ENCODE measurements at regions not wholly inside any gene's neighbourhood (a gene's known extent, or its start where the extent isn't known, plus 50 kb on each side); places are given as distances from the start of the nearest gene placed in this dataset.
A peak's percentile ranks its signal among the peaks of the same experiment; 100 is the strongest.

DNA sequence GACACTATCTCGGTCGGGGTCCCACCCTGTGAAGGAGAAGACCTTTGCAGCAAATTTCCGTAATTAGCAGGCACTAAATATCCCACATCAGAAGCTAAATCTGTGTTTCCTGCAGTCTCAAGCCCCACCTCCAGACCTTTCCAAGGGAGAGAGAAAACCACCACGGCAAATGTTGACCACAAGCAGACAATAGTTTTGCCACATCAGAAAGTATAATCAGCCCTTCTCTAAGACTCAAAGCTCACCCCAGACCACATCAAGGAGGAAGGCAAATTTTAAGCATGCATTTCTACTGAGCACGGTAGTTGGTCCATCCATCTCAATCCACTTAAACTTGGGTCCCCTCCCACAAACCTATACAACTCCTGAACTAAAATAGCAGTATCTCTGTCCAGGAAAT is 398.5 kb downstream of the GPM6A start:
- DNase-seq (no peak), ATAC-seq (no peak)
- H3K36me3 Mint-ChIP-seq = peaks cover 0 to 8% (median 0%) of the 10 kb centered on the region in 3 donors
- no peak overlapping the region for H3K27ac Mint-ChIP-seq
- POLR2A ChIA-PET = no interaction called here
- no peaks in the 10 kb centered on the region for H3K4me1 Mint-ChIP-seq
- no peak overlapping the region for H3K4me3 Mint-ChIP-seq
- peaks cover 0 to 6% (median 0%) of the 10 kb centered on the region in 5 donors for H3K27me3 Mint-ChIP-seq
- peaks cover 7 to 29% (median 23%) of the 10 kb centered on the region in 9 donors for H3K9me3 Mint-ChIP-seq

DNA sequence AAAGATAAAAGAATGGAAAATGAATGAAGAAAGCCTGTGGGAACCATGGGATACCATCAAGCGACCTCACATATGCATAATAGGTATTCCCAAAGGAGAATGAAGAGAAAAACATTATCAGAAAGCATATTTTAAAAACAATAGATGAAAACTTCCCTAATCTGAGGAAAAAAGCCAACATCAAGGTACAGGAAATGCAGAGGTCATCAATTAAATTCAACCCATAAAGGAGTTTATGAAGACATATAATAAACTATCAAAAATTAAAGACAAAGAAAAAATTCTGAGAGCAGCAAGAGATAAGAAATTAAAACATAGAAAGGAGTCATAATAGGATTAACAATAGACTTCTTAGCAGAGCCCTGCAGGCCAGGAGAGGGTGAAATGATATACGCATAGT is 397.5 kb downstream of the GPM6A start:
- ATAC-seq = no peak
- H3K9me3 Mint-ChIP-seq = peaks cover 7 to 32% (median 23%) of the 10 kb centered on the region in 9 donors
- no peaks in the 10 kb centered on the region for H3K4me1 Mint-ChIP-seq
- POLR2A ChIA-PET = no interaction called here
- no peak for DNase-seq
- H3K27me3 Mint-ChIP-seq = peaks cover 0 to 6% (median 0%) of the 10 kb centered on the region in 5 donors
- H3K36me3 Mint-ChIP-seq = peaks cover 0 to 8% (median 0%) of the 10 kb centered on the region in 3 donors
- H3K27ac Mint-ChIP-seq = no peak overlapping the region
- no peak overlapping the region for H3K4me3 Mint-ChIP-seq

DNA sequence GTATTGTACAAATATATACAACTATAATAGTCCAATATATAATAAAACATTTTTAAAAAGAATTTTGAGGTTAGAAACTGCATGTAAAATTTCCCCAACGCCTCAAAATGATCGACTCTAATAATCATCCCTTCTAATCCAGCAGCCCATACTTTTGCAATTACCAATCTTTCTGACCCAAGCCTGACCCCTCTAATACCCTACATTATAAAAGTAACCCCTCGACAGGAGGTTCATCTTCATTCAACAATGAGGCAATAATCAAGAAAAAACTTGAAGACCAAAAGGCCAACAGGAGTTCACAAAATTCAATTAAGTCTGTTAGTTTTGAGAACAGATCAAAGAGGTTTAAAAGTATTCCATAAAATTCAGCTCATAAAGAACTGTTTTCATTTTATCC is 393.5 kb downstream of the GPM6A start:
- H3K9me3 Mint-ChIP-seq = peaks cover 0 to 32% (median 12%) of the 10 kb centered on the region in 9 donors
- H3K27me3 Mint-ChIP-seq = no peaks in the 10 kb centered on the region
- H3K4me3 Mint-ChIP-seq = no peak overlapping the region
- no peak for ATAC-seq
- no peak for DNase-seq
- H3K36me3 Mint-ChIP-seq = peaks cover 0 to 5% (median 0%) of the 10 kb centered on the region in 3 donors
- no peak overlapping the region for H3K27ac Mint-ChIP-seq
- POLR2A ChIA-PET = no interaction called here
- H3K4me1 Mint-ChIP-seq = no peaks in the 10 kb centered on the region

DNA sequence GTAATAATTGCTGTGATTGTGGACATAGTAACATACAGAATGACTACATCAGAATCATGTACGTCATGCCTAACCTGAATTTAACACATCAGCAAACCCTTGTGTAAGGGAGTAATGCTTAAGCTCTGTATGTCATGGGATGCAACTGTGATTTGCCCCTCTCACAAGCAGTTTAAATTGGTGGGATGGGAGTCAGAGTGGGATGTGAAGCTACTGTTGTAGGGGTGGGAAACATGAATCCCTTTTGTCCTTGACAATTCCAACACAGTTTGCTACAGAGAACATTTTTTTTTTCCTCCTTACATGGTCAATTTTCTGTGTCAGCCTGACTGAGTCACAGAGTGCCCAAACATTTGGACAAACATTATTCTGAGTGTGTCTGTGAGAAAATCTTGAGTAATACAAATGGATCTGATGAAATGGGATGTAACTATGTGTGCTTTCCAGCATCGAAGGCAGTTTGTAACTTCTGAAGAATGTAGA is 392.8 kb downstream of the GPM6A start:
- Mint-ChIP-seq H3K27me3 (no peaks in the 10 kb centered on the region), H3K9me3 (peaks cover 2 to 28% (median 9%) of the 10 kb centered on the region in 9 donors), H3K36me3 (peaks cover 0 to 3% (median 0%) of the 10 kb centered on the region in 3 donors), H3K4me1 (no peaks in the 10 kb centered on the region), H3K4me3 (no peak overlapping the region), H3K27ac (peak overlapping the region in 1 of 10 donors; percentile 3)
- no peak for DNase-seq
- ATAC-seq = no peak
- POLR2A ChIA-PET = no interaction called here

DNA sequence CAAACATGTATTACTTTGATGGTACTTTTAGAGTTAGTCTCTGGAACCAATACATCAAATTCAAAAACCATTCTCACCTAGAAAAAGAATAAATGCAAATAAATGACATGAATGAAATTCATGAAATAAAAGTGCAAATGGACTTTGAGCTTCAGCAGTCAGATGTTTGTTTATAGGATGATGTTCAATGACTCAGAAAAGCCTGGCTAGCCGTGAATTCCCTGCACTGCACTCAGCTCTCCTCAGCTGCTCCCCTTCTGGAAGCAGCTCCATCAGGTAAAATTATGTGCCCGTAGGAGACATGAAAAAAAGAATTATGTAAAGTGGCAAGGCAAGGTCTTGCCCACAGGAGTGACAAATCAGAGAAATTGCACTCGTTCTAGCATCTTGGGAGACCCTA is 390.6 kb downstream of the GPM6A start:
- Mint-ChIP-seq H3K4me3 (no peak overlapping the region), H3K9me3 (peaks cover 0 to 20% (median 3%) of the 10 kb centered on the region in 9 donors), H3K4me1 (no peaks in the 10 kb centered on the region), H3K27ac (no peak overlapping the region), H3K27me3 (no peaks in the 10 kb centered on the region), H3K36me3 (no peaks in the 10 kb centered on the region)
- ATAC-seq = no peak
- POLR2A ChIA-PET = interaction anchor here (0.7 kb wide), 1 partner anchor 1407 kb away, joined by 6 read pairs; no protein-coding TSS in a partner anchor
- no peak for DNase-seq

DNA sequence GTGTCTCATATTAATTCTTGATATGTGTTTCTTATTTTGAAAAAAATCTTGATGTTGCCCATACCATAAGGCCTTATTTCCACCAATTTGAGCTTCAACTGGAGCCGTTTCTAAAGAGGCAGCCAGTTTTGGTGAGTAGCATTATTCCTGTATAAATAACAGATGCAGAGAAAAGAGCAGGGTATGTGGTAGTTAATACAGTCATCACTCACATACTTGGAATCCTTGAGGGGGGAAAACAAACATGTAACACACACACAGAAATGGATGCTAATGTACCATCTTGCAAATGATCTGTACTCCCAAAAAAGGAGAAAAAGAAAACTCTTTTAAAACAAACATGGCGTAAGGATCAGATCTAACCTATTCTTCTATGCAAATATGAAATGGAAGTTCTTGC is 389.7 kb downstream of the GPM6A start:
- POLR2A ChIA-PET = no interaction called here
- Mint-ChIP-seq H3K4me1 (no peaks in the 10 kb centered on the region), H3K9me3 (peaks cover 0 to 17% (median 7%) of the 10 kb centered on the region in 9 donors), H3K4me3 (no peak overlapping the region), H3K36me3 (no peaks in the 10 kb centered on the region), H3K27me3 (peaks cover 0 to 5% (median 0%) of the 10 kb centered on the region in 5 donors), H3K27ac (no peak overlapping the region)
- ATAC-seq (no peak), DNase-seq (no peak)

DNA sequence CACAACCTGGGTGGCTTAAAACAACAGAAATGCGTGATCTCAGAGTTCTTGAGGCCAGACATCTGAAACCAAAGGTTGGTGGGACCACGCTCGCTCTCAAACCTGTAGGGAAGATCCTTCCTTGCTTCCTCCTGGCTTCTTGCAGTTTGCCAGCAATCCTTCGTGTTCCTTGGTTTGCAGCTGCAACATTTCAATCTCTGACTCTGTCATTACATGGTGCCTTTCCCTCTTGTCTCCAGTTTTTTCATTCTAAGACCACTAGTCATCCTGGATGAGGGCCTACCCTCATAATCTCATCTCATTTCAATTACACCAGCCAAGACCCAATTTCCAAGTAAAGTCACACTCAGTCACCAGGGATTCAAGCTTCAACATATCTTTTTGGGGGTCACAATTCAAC is 388.0 kb downstream of the GPM6A start:
- Mint-ChIP-seq H3K4me1 (no peaks in the 10 kb centered on the region), H3K27me3 (peaks cover 0 to 8% (median 0%) of the 10 kb centered on the region in 5 donors), H3K9me3 (peaks cover 0 to 13% (median 6%) of the 10 kb centered on the region in 9 donors), H3K4me3 (no peak overlapping the region), H3K36me3 (no peaks in the 10 kb centered on the region), H3K27ac (no peak overlapping the region)
- POLR2A ChIA-PET = no interaction called here
- DNase-seq = no peak
- ATAC-seq = no peak

DNA sequence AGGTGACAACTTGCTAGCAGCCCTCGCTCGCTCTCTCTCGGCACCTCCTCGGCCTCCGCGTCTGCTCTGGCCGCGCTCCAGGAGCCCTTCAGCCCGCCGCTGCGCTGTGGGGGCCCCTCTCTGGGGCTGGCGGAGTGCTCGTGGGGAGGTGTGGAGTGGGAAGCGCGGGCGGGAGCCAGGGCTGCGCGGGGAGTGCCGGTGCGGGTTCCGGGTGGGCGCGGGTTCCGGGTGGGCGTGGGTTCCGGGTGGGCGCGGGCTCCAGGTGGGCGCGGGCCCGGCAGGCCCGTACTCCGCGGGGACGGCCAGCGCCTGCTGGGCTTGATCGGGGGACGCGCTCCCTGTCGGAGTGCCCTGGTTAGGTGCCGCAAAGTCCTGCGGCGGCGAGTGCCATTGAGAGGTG is 384.3 kb downstream of the GPM6A start:
- peaks cover 0 to 8% (median 0%) of the 10 kb centered on the region in 5 donors for H3K27me3 Mint-ChIP-seq
- H3K27ac Mint-ChIP-seq = no peak overlapping the region
- no peaks in the 10 kb centered on the region for H3K36me3 Mint-ChIP-seq
- H3K9me3 Mint-ChIP-seq = peaks cover 0 to 12% (median 5%) of the 10 kb centered on the region in 9 donors
- POLR2A ChIA-PET = no interaction called here
- DNase-seq (peak in 1 of 10 donors; percentile 6), ATAC-seq (no peak)
- no peak overlapping the region for H3K4me3 Mint-ChIP-seq
- no peaks in the 10 kb centered on the region for H3K4me1 Mint-ChIP-seq

DNA sequence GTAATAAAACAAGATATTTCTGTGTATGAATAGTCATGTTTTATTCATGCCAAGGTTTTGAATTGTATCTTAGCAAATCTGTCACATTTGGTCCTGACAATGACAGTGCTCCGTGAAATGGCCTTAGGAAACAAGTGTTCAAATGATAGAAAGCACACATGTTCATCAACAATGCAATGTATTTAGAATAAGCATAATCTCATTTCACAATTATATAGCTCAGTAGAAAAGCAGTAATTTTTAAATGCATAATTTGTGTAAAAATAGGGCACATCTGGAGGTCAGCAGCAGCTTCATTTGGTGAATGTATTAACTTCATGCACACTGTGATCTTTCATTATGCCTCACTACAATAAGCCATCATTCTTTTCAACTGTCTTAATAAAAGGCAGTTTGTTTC is 380.4 kb downstream of the GPM6A start:
- no peak for ATAC-seq
- peaks cover 0 to 7% (median 0%) of the 10 kb centered on the region in 5 donors for H3K27me3 Mint-ChIP-seq
- POLR2A ChIA-PET = no interaction called here
- no peak for DNase-seq
- peaks cover 0 to 12% (median 3%) of the 10 kb centered on the region in 9 donors for H3K9me3 Mint-ChIP-seq
- H3K4me3 Mint-ChIP-seq = no peak overlapping the region
- H3K27ac Mint-ChIP-seq = no peak overlapping the region
- H3K4me1 Mint-ChIP-seq = no peaks in the 10 kb centered on the region
- H3K36me3 Mint-ChIP-seq = no peaks in the 10 kb centered on the region

DNA sequence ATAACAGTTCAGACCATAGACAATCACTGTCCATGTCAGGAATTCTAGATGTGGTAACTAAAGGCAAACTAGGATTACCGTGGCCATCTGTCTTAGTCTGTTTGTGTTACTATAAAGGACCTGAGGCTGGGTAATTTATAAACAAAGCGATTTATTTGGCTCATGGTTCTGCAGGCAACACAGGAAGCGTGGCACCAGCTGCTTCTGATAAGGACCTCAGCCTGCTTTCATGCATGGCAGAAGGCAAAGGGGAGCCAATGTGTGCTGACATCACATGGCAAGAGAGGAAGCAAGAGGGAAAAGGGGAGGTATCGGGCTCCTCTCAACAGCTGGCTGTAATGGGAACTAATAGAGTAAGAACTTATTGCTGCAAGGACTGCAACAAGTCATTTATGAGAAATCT is 376.7 kb downstream of the GPM6A start:
- Mint-ChIP-seq H3K4me1 (no peaks in the 10 kb centered on the region), H3K36me3 (no peaks in the 10 kb centered on the region), H3K4me3 (no peak overlapping the region), H3K9me3 (peaks cover 0 to 8% (median 0%) of the 10 kb centered on the region in 9 donors), H3K27ac (no peak overlapping the region), H3K27me3 (no peaks in the 10 kb centered on the region)
- DNase-seq (no peak), ATAC-seq (no peak)
- POLR2A ChIA-PET = no interaction called here

DNA sequence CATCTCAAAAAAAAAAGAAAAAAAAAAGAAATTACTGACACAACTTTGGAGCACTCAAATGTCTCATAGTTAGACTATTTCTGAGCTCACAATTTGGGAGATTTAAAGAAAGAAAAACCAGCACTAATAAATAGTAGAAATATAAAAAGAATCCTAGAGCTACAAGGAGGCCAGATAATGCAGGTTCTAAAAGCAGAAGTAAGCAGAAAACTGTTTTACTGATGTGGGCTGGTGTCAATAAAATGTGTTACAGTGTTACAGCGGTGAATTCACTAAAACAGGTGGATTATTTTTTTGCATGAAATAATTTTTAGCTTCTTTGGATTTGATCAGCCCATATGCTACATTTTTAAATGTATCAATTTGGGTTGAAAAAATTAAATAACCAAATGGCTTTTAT is 375.9 kb downstream of the GPM6A start:
- POLR2A ChIA-PET = no interaction called here
- Mint-ChIP-seq H3K4me3 (no peak overlapping the region), H3K4me1 (no peaks in the 10 kb centered on the region), H3K27ac (no peak overlapping the region), H3K27me3 (no peaks in the 10 kb centered on the region), H3K36me3 (no peaks in the 10 kb centered on the region), H3K9me3 (peaks cover 0 to 8% (median 0%) of the 10 kb centered on the region in 9 donors)
- ATAC-seq (no peak), DNase-seq (no peak)

DNA sequence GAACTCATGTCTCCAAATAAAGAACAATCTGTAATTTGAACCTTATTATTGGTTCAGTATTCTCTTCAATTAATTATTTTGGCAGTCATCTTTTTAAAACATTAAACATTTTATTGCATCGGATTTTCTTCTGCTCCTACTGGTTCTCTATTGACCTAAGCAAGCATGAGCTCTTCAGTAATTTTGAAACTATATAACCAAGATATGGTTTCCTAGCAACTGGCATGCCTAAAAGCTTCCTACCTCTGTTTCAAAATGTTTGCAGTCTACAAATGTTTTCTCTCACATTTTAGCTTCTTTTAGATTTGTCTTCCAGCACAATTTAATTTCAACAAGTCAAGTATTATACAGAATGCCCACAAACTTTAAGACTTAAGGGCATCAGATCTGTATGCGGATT is 371.3 kb downstream of the GPM6A start:
- DNase-seq = no peak
- ATAC-seq = no peak
- Mint-ChIP-seq H3K36me3 (no peaks in the 10 kb centered on the region), H3K4me1 (no peaks in the 10 kb centered on the region), H3K27ac (no peak overlapping the region), H3K9me3 (peaks cover 0 to 2% (median 0%) of the 10 kb centered on the region in 9 donors), H3K27me3 (no peaks in the 10 kb centered on the region), H3K4me3 (no peak overlapping the region)
- POLR2A ChIA-PET = no interaction called here

DNA sequence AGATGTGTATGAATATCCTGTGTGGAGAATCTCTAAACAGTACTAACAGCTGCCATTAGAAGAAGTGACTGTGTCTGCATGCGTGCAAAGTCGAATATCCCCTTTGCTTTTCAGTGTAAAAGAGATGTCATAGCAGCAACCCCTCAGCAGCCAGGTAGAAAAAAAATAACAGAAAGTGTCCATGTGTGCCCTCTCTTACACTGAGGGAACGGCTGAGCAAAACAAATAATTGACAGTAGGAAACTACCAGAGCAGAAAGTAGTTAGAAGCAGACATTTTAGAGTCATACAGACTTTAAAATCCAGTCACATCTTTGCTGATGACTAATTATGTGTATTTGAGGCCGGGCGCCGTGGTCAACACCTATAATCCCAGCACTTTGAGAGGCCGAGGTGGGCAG is 370.8 kb downstream of the GPM6A start:
- Mint-ChIP-seq H3K4me1 (no peaks in the 10 kb centered on the region), H3K27ac (no peak overlapping the region), H3K9me3 (peaks cover 0 to 2% (median 0%) of the 10 kb centered on the region in 9 donors), H3K36me3 (no peaks in the 10 kb centered on the region), H3K4me3 (no peak overlapping the region), H3K27me3 (no peaks in the 10 kb centered on the region)
- no peak for ATAC-seq
- POLR2A ChIA-PET = no interaction called here
- no peak for DNase-seq

DNA sequence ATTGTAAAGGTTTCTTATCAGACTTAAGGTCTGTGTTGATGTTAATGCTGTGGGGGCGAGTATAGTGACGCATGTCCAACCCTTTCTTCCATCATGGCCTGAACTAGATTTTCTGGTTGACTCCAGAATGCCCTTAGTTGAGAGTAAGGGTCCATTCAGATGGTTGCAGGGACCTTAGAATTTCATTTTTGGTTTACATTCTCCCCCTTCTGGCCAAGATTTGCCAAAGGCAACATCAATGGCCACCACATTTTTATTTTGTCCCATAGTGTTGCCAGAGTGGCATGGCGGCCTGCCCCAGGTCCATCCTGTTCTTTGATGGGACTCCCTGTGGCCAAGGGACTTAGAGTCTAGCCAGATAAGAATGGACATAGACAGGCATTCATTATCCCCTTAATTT is 368.5 kb downstream of the GPM6A start:
- H3K4me1 Mint-ChIP-seq = no peaks in the 10 kb centered on the region
- ATAC-seq = no peak

More for the DNA sequence above, 368.5 kb downstream of the GPM6A start:
- no peak for DNase-seq
- POLR2A ChIA-PET = no interaction called here
- no peak overlapping the region for H3K27ac Mint-ChIP-seq
- H3K4me3 Mint-ChIP-seq = no peak overlapping the region
- no peaks in the 10 kb centered on the region for H3K9me3 Mint-ChIP-seq
- H3K36me3 Mint-ChIP-seq = no peaks in the 10 kb centered on the region
- no peaks in the 10 kb centered on the region for H3K27me3 Mint-ChIP-seq
